HepG2 (cell line): ENCODE measurements at regions not wholly inside any gene's neighbourhood (a gene's known extent, or its start where the extent isn't known, plus 50 kb on each side); places are given as distances from the start of the nearest gene placed in this dataset.

Experiments used
- ATF7-NPFF ChIP-seq: sonication (generic); formaldehyde crosslinking; IDR thresholded peaks from 2 replicates; pipeline ENCODE4 v1.8.1; 2023; ENCODE audit warnings: mild to moderate bottlenecking, low read depth, missing genetic modification reagents, moderate library complexity
- CC2D1A ChIP-seq: sonication (generic); formaldehyde crosslinking; IDR thresholded peaks from 2 replicates; pipeline ENCODE4 v1.8.1; 2023; ENCODE audit warnings: mild to moderate bottlenecking, missing genetic modification reagents
- DBP ChIP-seq: sonication (generic); formaldehyde crosslinking; IDR thresholded peaks from 2 replicates; pipeline ENCODE4 v1.4.0; 2020; ENCODE audit warnings: missing genetic modification reagents; ENCODE audit errors: not compliant biosample characterization
- GTF2F1 ChIP-seq: fragments of 150-350 bp; IDR thresholded peaks from 2 replicates; pipeline ENCODE4 v1.6.1; 2014; ENCODE audit warnings: low read length
- KIAA2018 ChIP-seq: sonication (generic); formaldehyde crosslinking; IDR thresholded peaks from 2 replicates; pipeline ENCODE4 v1.5.0; 2020; ENCODE audit warnings: mild to moderate bottlenecking, missing genetic modification reagents, borderline replicate concordance
- TCF7L2 ChIP-seq: IDR thresholded peaks from 2 replicates; pipeline ENCODE4 v1.6.1; 2011; ENCODE audit warnings: mild to moderate bottlenecking, low read depth, low read length, moderate library complexity
- ZFP36 ChIP-seq: fragments of 150-350 bp; IDR thresholded peaks from 2 replicates; pipeline ENCODE4 v1.6.1; 2018; ENCODE audit warnings: borderline replicate concordance, low read length, low read depth; ENCODE audit not compliant: partially characterized antibody
- ZFP90 ChIP-seq: sonication (generic); formaldehyde crosslinking; IDR thresholded peaks from 2 replicates; pipeline ENCODE4 v1.8.0; 2022; ENCODE audit warnings: missing genetic modification reagents, mild to moderate bottlenecking, inconsistent platforms, borderline replicate concordance
- ZNF792 ChIP-seq: IDR thresholded peaks from 2 replicates; pipeline ENCODE4 v1.6.1; 2016
- TF ChIP-seq, protein P1 (sequence below): IDR thresholded peaks from 2 replicates; pipeline ENCODE4 v1.6.1; 2016; ENCODE audit warnings: low read depth, missing genetic modification reagents, missing compliant biosample characterization

DNA sequence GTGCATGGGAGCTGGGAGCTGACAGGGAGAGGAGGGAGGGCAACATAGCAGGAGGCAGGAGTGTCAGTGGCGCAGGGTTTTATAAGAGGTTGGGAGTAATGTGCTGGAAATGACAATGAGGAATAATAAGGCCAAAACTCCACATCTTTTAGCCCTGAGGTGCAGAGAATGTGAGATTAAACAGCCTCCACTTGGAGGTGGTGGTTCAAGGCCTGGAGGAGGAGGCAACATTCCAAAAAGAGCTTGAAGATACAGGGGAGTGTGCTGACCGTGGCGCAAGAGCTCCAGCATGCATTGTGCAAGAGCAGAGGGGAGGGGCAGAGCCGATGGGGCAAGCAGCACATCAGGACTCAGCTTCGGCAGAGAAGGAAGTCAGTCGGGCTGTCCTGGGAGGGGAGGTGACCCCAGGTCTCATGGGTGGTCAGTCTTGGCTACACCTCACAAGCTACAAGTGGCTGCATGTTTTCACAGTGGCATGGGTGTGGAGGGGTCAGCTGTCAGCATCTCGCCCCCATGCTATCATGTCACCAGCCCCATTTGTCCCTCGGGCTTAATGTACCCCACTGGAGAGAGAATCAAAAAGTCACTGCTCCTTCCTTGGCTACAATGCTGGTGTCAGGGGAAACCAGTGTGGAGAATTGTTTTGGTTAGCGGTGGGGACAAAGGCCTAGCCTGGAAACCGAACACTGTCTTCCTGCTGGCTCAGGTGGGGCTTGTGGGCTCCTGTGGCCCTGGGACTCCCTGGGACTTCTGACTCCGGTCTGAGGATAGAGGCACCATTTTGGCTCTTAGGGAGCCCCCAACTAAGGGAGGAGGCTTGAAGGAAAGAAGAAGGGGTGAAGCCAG is 208.0 kb downstream of the ZFP36L2 start (continued):
- no peak for TF ChIP-seq KIAA2018 (CRISPR knock-in tag)
- no peak for TF ChIP-seq GTF2F1
- TF ChIP-seq ATF7-NPFF (CRISPR knock-in tag) = no peak
- peak; percentile 97 for TF ChIP-seq ZNF792
- no peak for TF ChIP-seq TCF7L2
- no peak for TF ChIP-seq DBP (CRISPR knock-in tag)
- TF ChIP-seq, protein P1, sequence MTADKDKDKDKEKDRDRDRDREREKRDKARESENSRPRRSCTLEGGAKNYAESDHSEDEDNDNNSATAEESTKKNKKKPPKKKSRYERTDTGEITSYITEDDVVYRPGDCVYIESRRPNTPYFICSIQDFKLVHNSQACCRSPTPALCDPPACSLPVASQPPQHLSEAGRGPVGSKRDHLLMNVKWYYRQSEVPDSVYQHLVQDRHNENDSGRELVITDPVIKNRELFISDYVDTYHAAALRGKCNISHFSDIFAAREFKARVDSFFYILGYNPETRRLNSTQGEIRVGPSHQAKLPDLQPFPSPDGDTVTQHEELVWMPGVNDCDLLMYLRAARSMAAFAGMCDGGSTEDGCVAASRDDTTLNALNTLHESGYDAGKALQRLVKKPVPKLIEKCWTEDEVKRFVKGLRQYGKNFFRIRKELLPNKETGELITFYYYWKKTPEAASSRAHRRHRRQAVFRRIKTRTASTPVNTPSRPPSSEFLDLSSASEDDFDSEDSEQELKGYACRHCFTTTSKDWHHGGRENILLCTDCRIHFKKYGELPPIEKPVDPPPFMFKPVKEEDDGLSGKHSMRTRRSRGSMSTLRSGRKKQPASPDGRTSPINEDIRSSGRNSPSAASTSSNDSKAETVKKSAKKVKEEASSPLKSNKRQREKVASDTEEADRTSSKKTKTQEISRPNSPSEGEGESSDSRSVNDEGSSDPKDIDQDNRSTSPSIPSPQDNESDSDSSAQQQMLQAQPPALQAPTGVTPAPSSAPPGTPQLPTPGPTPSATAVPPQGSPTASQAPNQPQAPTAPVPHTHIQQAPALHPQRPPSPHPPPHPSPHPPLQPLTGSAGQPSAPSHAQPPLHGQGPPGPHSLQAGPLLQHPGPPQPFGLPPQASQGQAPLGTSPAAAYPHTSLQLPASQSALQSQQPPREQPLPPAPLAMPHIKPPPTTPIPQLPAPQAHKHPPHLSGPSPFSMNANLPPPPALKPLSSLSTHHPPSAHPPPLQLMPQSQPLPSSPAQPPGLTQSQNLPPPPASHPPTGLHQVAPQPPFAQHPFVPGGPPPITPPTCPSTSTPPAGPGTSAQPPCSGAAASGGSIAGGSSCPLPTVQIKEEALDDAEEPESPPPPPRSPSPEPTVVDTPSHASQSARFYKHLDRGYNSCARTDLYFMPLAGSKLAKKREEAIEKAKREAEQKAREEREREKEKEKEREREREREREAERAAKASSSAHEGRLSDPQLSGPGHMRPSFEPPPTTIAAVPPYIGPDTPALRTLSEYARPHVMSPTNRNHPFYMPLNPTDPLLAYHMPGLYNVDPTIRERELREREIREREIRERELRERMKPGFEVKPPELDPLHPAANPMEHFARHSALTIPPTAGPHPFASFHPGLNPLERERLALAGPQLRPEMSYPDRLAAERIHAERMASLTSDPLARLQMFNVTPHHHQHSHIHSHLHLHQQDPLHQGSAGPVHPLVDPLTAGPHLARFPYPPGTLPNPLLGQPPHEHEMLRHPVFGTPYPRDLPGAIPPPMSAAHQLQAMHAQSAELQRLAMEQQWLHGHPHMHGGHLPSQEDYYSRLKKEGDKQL (CRISPR knock-in tag) = peak; percentile 82; the same call in 1 of the 2 replicates
- no peak for TF ChIP-seq CC2D1A (CRISPR knock-in tag)
- peak; percentile 22; the same call in 1 of the 2 replicates for TF ChIP-seq ZFP90 (CRISPR knock-in tag)
- no peak for TF ChIP-seq ZFP36
